Astrocyte (in vitro differentiated cells and primary cell): ENCODE measurements at regions not wholly inside any gene's neighbourhood (a gene's known extent, or its start where the extent isn't known, plus 50 kb on each side); places are given as distances from the start of the nearest gene placed in this dataset.

Source experiments
- DNase-seq: peaks from one replicate; pipeline ENCODE4 v3.0.0-alpha.2; 2010; ENCODE audit warnings: low read depth
- FAIRE-seq: peaks from 2 replicates; lab custom pipeline; 2011; peaks lifted over from hg19 to GRCh38; lab: Jason Lieb, UNC
- H2AFZ ChIP-seq: 2 replicates; pipeline ENCODE4 v1.6.0; 2012; ENCODE audit warnings: low read depth, low read length, inconsistent platforms
- H3K27ac ChIP-seq: 2 replicates; pipeline ENCODE4 v1.5.1; 2011; ENCODE audit warnings: low read depth, low read length, inconsistent platforms
- H3K27me3 ChIP-seq: 2 replicates; pipeline ENCODE4 v1.6.0; 2011; ENCODE audit warnings: low read length, inconsistent platforms; ENCODE audit not compliant: insufficient read depth
- H3K36me3 ChIP-seq: 2 replicates; pipeline ENCODE4 v1.5.1; 2011; ENCODE audit warnings: low read length, inconsistent platforms; ENCODE audit not compliant: insufficient read depth
- H3K4me1 ChIP-seq: 2 replicates; pipeline ENCODE4 v1.5.1; 2011; ENCODE audit warnings: low read length, inconsistent platforms; ENCODE audit not compliant: insufficient read depth
- H3K4me2 ChIP-seq: 2 replicates; pipeline ENCODE4 v1.6.0; 2012; ENCODE audit warnings: low read length, inconsistent platforms
- H3K4me3 ChIP-seq: 2 replicates; pipeline ENCODE4 v1.5.1; 2011; ENCODE audit warnings: low read depth, mild to moderate bottlenecking, low read length, inconsistent platforms; ENCODE audit not compliant: insufficient read depth
- H3K79me2 ChIP-seq: 2 replicates; pipeline ENCODE4 v1.6.0; 2012; ENCODE audit warnings: mild to moderate bottlenecking, low read length, inconsistent platforms; ENCODE audit not compliant: insufficient read depth
- H3K9ac ChIP-seq: 2 replicates; pipeline ENCODE4 v1.6.0; 2012; ENCODE audit warnings: mild to moderate bottlenecking, low read length, inconsistent platforms
- H3K9me3 ChIP-seq: 2 replicates; pipeline ENCODE4 v1.5.1; 2012; ENCODE audit warnings: low read depth, mild to moderate bottlenecking, low read length, inconsistent platforms; ENCODE audit not compliant: insufficient read depth
- H4K20me1 ChIP-seq: 2 replicates; pipeline ENCODE4 v1.6.0; 2012; ENCODE audit warnings: low read length, inconsistent platforms; ENCODE audit not compliant: insufficient read depth
- H3K27ac Mint-ChIP-seq: one replicate; pipeline ENCODE4 v1.8.0; 2021; ENCODE audit warnings: mild to moderate bottlenecking, mixed read lengths; ENCODE audit not compliant: unreplicated experiment
- H3K27me3 Mint-ChIP-seq: one replicate; pipeline ENCODE4 v1.8.0; 2021; ENCODE audit warnings: low read depth, mixed read lengths; ENCODE audit not compliant: unreplicated experiment
- H3K36me3 Mint-ChIP-seq: one replicate; pipeline ENCODE4 v1.8.0; 2021; ENCODE audit warnings: low read depth, mixed read lengths; ENCODE audit not compliant: unreplicated experiment
- H3K4me1 Mint-ChIP-seq: one replicate; pipeline ENCODE4 v1.8.0; 2021; ENCODE audit warnings: low read depth, mixed read lengths; ENCODE audit not compliant: unreplicated experiment
- H3K4me3 Mint-ChIP-seq: one replicate; pipeline ENCODE4 v1.8.0; 2021; ENCODE audit warnings: mild to moderate bottlenecking, moderate library complexity, mixed read lengths; ENCODE audit not compliant: unreplicated experiment
- H3K9me3 Mint-ChIP-seq: one replicate; pipeline ENCODE4 v1.8.0; 2021; ENCODE audit warnings: mild to moderate bottlenecking, mixed read lengths; ENCODE audit not compliant: unreplicated experiment
- CTCF ChIP-seq: IDR thresholded peaks from 2 replicates; pipeline ENCODE4 v1.5.1; 2011; ENCODE audit warnings: low read depth, mild to moderate bottlenecking, inconsistent platforms, low read length, moderate library complexity; ENCODE audit not compliant: insufficient read depth
- EZH2 ChIP-seq: IDR thresholded peaks from 2 replicates; pipeline ENCODE4 v1.6.1; 2012; ENCODE audit warnings: mild to moderate bottlenecking, low read length, inconsistent platforms; ENCODE audit not compliant: insufficient read depth

- Mint-ChIP-seq H3K4me3 (no peak overlapping the region), H3K9me3 (no peaks in the 10 kb centered on the region), H3K4me1 (no peaks in the 10 kb centered on the region), H3K27me3 (no peaks in the 10 kb centered on the region), H3K36me3 (no peaks in the 10 kb centered on the region), H3K27ac (no peak overlapping the region)
- no peak overlapping the region for H2AFZ ChIP-seq
- no peak overlapping the region for H3K27ac ChIP-seq
- FAIRE-seq = no peak
- H3K79me2 ChIP-seq = no peaks in the 10 kb centered on the region
- no peak for DNase-seq
- no peaks in the 10 kb centered on the region for H4K20me1 ChIP-seq
- no peak overlapping the region for H3K4me2 ChIP-seq
- no peaks in the 10 kb centered on the region for H3K4me1 ChIP-seq
- no peaks in the 10 kb centered on the region for H3K27me3 ChIP-seq
- no peak overlapping the region for H3K4me3 ChIP-seq
- H3K9ac ChIP-seq = no peak overlapping the region
- no peaks in the 10 kb centered on the region for H3K9me3 ChIP-seq
- TF ChIP-seq CTCF (no peak), EZH2 (no peak)
- H3K36me3 ChIP-seq = no peaks in the 10 kb centered on the region
These were observed 251.9 kb downstream of the PAPSS1 start for GRCh38 chr4:107468156-107468555.

- Mint-ChIP-seq H3K27ac (no peak overlapping the region), H3K27me3 (no peaks in the 10 kb centered on the region), H3K9me3 (no peaks in the 10 kb centered on the region), H3K4me1 (no peaks in the 10 kb centered on the region), H3K4me3 (no peak overlapping the region), H3K36me3 (no peaks in the 10 kb centered on the region)
- FAIRE-seq (no peak), DNase-seq (no peak)
- Histone ChIP-seq H2AFZ (no peak overlapping the region), H3K36me3 (no peaks in the 10 kb centered on the region), H3K27ac (no peak overlapping the region), H4K20me1 (no peaks in the 10 kb centered on the region), H3K4me2 (no peak overlapping the region), H3K9ac (no peak overlapping the region), H3K79me2 (no peaks in the 10 kb centered on the region), H3K9me3 (no peaks in the 10 kb centered on the region), H3K4me3 (no peak overlapping the region), H3K27me3 (no peaks in the 10 kb centered on the region), H3K4me1 (no peaks in the 10 kb centered on the region)
- TF ChIP-seq CTCF (no peak), EZH2 (no peak)
These were observed 252.6 kb downstream of the PAPSS1 start for GRCh38 chr4:107467461-107467860.

GRCh38 chr4:107458194-107458593, 261.8 kb downstream of the PAPSS1 start:
- H4K20me1 ChIP-seq = no peaks in the 10 kb centered on the region
- Mint-ChIP-seq H3K27me3 (no peaks in the 10 kb centered on the region), H3K27ac (no peak overlapping the region), H3K4me3 (no peak overlapping the region), H3K36me3 (no peaks in the 10 kb centered on the region), H3K9me3 (peaks cover 3% of the 10 kb centered on the region), H3K4me1 (no peaks in the 10 kb centered on the region)
- no peak overlapping the region for H2AFZ ChIP-seq
- no peaks in the 10 kb centered on the region for H3K27me3 ChIP-seq
- no peak for DNase-seq
- no peaks in the 10 kb centered on the region for H3K9me3 ChIP-seq
- H3K36me3 ChIP-seq = no peaks in the 10 kb centered on the region
- no peak overlapping the region for H3K9ac ChIP-seq
- no peaks in the 10 kb centered on the region for H3K4me1 ChIP-seq
- H3K27ac ChIP-seq = no peak overlapping the region
- no peaks in the 10 kb centered on the region for H3K79me2 ChIP-seq
- TF ChIP-seq CTCF = no peak
- no peak for TF ChIP-seq EZH2
- FAIRE-seq = no peak
- H3K4me3 ChIP-seq = no peak overlapping the region
- no peak overlapping the region for H3K4me2 ChIP-seq
